Epithelial cell of esophagus (primary cell): ENCODE measurements at regions not wholly inside any gene's neighbourhood (a gene's known extent, or its start where the extent isn't known, plus 50 kb on each side); places are given as distances from the start of the nearest gene placed in this dataset.

ENCODE experiments used
- DNase-seq: peaks from one replicate; pipeline ENCODE4 v3.0.0; 2010; ENCODE audit warnings: low read depth
- H3K4me3 ChIP-seq: 2 replicates; pipeline ENCODE4 v1.5.1; 2011; ENCODE audit warnings: mild to moderate bottlenecking, low read length, control low read depth
- TF ChIP-seq, protein P1 (sequence below): IDR thresholded peaks from 2 replicates; pipeline ENCODE4 v1.5.1; 2011; ENCODE audit warnings: low read depth, mild to moderate bottlenecking, low read length, control low read depth, inconsistent platforms; ENCODE audit not compliant: insufficient read depth; ENCODE audit errors: missing control alignments

DNA sequence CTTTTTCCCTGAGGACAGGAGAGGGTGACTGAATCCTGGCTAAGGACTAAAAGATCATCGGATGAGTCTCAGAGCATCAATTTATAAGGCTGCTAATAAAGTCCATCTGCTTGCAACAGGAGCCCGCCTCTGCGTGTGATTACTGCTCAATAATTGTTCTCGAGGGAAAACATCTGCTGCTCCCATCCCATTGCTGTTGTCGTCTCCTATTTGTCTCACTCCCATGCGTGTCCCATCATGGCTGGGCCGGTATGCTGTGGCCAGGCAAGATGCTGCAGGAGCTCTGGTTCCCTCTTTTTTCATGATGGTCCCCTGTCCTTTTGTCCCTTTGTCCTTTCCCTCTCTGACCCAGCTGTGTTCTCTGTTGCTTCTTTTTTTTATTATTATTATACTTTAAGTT, 121.2 kb downstream of the SPATA19 start:
- TF ChIP-seq, protein P1, sequence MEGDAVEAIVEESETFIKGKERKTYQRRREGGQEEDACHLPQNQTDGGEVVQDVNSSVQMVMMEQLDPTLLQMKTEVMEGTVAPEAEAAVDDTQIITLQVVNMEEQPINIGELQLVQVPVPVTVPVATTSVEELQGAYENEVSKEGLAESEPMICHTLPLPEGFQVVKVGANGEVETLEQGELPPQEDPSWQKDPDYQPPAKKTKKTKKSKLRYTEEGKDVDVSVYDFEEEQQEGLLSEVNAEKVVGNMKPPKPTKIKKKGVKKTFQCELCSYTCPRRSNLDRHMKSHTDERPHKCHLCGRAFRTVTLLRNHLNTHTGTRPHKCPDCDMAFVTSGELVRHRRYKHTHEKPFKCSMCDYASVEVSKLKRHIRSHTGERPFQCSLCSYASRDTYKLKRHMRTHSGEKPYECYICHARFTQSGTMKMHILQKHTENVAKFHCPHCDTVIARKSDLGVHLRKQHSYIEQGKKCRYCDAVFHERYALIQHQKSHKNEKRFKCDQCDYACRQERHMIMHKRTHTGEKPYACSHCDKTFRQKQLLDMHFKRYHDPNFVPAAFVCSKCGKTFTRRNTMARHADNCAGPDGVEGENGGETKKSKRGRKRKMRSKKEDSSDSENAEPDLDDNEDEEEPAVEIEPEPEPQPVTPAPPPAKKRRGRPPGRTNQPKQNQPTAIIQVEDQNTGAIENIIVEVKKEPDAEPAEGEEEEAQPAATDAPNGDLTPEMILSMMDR: no peak
- DNase-seq: no peak
- H3K4me3 ChIP-seq: no peak overlapping the region

DNA sequence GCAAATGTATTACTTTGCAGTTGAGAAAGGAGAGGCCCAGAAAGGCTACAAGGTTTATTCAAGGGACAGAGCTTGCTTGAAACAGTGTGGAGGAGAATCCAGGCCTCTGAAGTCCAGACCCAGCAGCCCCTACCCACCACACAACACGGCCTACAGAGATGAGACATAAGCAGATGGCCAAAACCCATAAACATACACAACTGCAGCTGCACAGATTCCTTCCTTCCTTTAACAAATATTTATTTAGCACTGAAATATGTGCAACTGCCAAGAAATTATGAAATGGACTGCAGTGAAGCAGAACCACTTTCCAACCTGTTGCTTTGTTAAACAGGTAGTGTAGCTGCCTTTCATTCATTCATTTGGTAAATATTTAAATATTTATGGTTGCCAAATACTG, 122.3 kb downstream of the SPATA19 start:
- no peak overlapping the region for H3K4me3 ChIP-seq
- DNase-seq: no peak
- TF ChIP-seq, protein P1: no peak

DNA sequence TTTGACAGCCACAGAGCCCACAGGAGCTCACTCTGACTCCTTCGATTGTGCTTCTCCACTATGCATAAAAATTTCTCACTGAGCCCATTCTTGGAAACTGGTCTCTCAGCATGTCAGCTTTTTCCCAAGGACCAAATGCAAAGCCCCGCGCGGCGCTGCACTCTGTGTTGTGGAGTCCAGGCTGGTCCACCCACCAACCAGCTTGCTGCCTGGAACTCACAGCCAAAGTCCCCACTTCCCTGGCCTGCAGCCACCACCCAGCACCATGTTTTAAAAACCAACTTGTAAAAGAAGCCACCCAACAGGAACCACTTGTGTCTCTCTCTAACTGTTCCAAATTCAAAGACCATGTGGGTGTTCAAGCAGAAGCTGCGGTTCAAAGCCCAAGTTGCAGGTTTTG, 124.4 kb downstream of the SPATA19 start:
- no peak overlapping the region for H3K4me3 ChIP-seq
- TF ChIP-seq, protein P1: no peak
- no peak for DNase-seq

DNA sequence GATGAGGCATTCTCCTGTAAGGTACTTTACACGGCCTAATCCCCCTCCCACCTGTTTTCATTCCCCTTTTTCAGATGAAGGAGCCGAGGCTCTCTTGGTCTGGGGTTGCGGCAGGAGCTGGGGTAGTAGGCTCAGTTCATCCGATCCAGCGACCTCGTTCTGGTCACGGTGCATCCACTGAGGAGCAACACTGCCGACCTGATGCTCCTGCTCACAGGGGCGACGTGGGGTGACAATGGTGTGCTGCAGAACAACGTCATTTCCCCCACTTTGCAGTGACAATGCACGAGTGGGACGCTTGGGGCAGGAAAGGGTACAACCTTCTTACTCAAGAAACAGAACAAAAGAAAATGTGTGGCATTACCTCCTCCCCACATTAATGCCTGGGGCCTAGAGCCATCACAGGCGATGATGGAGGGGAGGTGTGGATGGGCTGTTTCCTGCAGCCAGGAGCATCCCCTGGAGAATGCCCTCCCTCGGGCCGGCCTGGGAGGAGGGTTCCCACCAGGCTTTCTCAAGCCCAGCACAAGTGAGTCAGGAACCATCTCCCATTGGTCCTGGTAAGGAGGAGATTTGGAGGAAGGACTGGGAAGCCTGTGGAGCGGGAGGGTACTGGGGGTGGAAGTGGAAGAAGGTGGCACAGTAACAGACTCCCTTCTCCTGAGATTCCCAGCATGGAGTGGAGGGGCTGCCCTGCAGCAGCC, 125.6 kb downstream of the SPATA19 start:
- TF ChIP-seq, protein P1: no peak
- DNase-seq: no peak
- no peak overlapping the region for H3K4me3 ChIP-seq

DNA sequence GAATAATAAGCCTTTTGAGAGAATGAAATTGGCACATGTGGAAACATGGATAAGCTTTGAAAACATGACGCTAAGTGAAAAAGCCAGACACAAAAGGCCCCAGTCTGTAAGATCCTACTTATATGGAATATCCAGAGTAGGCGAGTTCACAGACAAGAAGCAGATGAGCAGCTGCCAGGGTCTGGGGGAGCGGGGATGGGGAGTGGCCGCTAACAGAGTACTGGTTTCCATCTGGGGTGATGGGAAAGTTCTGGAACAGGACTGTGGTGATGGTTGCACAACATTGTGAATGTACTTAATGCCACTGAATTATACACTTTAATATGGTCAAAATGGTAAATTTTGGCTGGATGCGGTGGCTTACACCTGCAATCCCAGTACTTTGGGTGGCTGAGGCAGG, 126.5 kb downstream of the SPATA19 start:
- TF ChIP-seq, protein P1: no peak
- DNase-seq: no peak
- H3K4me3 ChIP-seq: no peak overlapping the region

DNA sequence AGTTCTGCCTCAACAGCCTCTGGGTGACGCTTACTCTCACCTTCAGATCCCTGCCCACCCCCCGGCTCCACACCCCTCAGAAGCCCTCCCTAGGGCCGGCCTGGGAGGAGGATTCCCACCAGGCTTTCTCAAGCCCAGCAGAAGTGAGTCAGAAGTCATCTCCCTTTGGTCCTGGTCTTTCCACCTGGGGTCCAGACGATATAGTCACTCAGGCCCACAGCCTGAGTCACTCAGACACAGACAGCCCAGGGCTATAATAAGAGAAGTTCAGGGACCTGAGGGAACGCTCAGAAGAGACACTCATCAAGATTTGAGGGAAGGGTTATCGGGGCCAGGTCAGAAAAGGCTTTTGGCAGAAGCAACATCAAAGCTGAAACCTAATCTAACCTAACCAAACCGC, 127.1 kb downstream of the SPATA19 start:
- DNase-seq: no peak
- TF ChIP-seq, protein P1: no peak

DNA sequence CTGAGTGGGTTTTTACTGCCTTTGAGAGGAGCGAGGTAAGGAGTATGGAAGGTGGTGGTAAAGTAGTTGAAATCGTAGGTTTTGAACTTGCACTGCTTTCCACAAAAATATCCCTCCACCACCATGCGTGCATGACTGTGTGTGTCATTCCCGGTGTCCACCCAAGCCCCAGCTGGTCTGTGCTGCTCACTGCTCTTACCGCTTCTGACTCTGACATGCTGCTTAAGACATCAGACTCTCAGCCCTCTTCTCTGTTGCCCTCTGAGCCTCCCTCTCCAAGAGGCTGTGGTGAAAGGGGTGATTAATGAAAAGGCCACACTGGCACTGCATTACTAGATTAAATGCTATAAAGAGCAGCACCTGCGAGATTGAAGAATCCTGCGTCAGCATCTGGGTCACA, 128.7 kb downstream of the SPATA19 start:
- no peak for DNase-seq
- no peak overlapping the region for H3K4me3 ChIP-seq
- TF ChIP-seq, protein P1: no peak

More for the DNA sequence above, 127.1 kb downstream of the SPATA19 start:
- no peak overlapping the region for H3K4me3 ChIP-seq
